ENCODE measurements at regions not wholly inside any gene's neighbourhood (a gene's known extent, or its start where the extent isn't known, plus 50 kb on each side); places are given as distances from the start of the nearest gene placed in this dataset.

- Mint-ChIP-seq H3K27ac (ENCODE audit: unreplicated experiment) (no peak overlapping the region), H3K27me3 (ENCODE audit: low read depth) (peaks cover 69% of the 10 kb centered on the region), H3K4me1 (peaks cover 8% of the 10 kb centered on the region), H3K4me3 (no peak overlapping the region), H3K36me3 (ENCODE audit: low read depth) (no peaks in the 10 kb centered on the region), H3K9me3 (peaks cover 5% of the 10 kb centered on the region)
- no peak for DNase-seq (ENCODE audit: low read depth, low spot score)
- TF ChIP-seq CTCF (conservative IDR thresholded peaks at IDR 0.05), result no peak
Observed at GRCh38 chr16:5446623-5447240, 349.1 kb upstream of the EEF2KMT start.

GRCh38 chr16:5444189-5444588 is 346.6 kb upstream of the EEF2KMT start:
- peaks cover 5% of the 10 kb centered on the region for H3K9me3 Mint-ChIP-seq
- H3K36me3 Mint-ChIP-seq (ENCODE audit: low read depth), result no peaks in the 10 kb centered on the region
- H3K4me1 Mint-ChIP-seq, result no peaks in the 10 kb centered on the region
- H3K4me3 Mint-ChIP-seq, result no peak overlapping the region
- no peak for DNase-seq (ENCODE audit: low read depth, low spot score)
- no peak for TF ChIP-seq CTCF (conservative IDR thresholded peaks at IDR 0.05)
- H3K27ac Mint-ChIP-seq (ENCODE audit: unreplicated experiment), result no peak overlapping the region
- H3K27me3 Mint-ChIP-seq (ENCODE audit: low read depth), result peaks cover 45% of the 10 kb centered on the region

GRCh38 chr16:5442986-5443385 is 345.4 kb upstream of the EEF2KMT start:
- no peak for DNase-seq (ENCODE audit: low read depth, low spot score)
- Mint-ChIP-seq H3K27ac (ENCODE audit: unreplicated experiment) (no peak overlapping the region), H3K4me3 (no peak overlapping the region), H3K27me3 (ENCODE audit: low read depth) (peaks cover 33% of the 10 kb centered on the region), H3K36me3 (ENCODE audit: low read depth) (no peaks in the 10 kb centered on the region), H3K4me1 (no peaks in the 10 kb centered on the region), H3K9me3 (peaks cover 6% of the 10 kb centered on the region)
- no peak for TF ChIP-seq CTCF (conservative IDR thresholded peaks at IDR 0.05)

GRCh38 chr16:5442054-5442453 is 344.5 kb upstream of the EEF2KMT start:
- Mint-ChIP-seq H3K9me3 (peaks cover 2% of the 10 kb centered on the region), H3K36me3 (ENCODE audit: low read depth) (no peaks in the 10 kb centered on the region), H3K4me1 (no peaks in the 10 kb centered on the region), H3K27me3 (ENCODE audit: low read depth) (peaks cover 28% of the 10 kb centered on the region), H3K27ac (ENCODE audit: unreplicated experiment) (no peak overlapping the region), H3K4me3 (no peak overlapping the region)
- DNase-seq (ENCODE audit: low read depth, low spot score), result no peak
- TF ChIP-seq CTCF (conservative IDR thresholded peaks at IDR 0.05), result no peak

GRCh38 chr16:5438591-5438990 is 341.0 kb upstream of the EEF2KMT start:
- no peak for DNase-seq (ENCODE audit: low read depth, low spot score)
- Mint-ChIP-seq H3K27me3 (ENCODE audit: low read depth) (peaks cover 13% of the 10 kb centered on the region), H3K4me1 (no peaks in the 10 kb centered on the region), H3K9me3 (peaks cover 2% of the 10 kb centered on the region), H3K36me3 (ENCODE audit: low read depth) (no peaks in the 10 kb centered on the region), H3K4me3 (no peak overlapping the region), H3K27ac (ENCODE audit: unreplicated experiment) (no peak overlapping the region)
- no peak for TF ChIP-seq CTCF (conservative IDR thresholded peaks at IDR 0.05)
